Gastrocnemius medialis (tissue), 4 donors: ENCODE measurements at regions not wholly inside any gene's neighbourhood (a gene's known extent, or its start where the extent isn't known, plus 50 kb on each side); places are given as distances from the start of the nearest gene placed in this dataset.

ENCODE experiments used
- POLR2A ChIP-seq, 2 donors: fragments of 450-650 bp; IDR thresholded peaks; one replicate each; pipeline ENCODE4 v1.6.1; 2017; ENCODE audit warnings: antibody characterized with exemption in 2 of 2, mild to moderate bottlenecking in 2 of 2, moderate library complexity in 2 of 2
- TF ChIP-seq, protein P1 (sequence below), 5 experiments: fragments of 450-650 bp in 3 of 5; fragments of 200-600 bp in 2 of 5; sonication (generic) in 2 of 5; IDR thresholded peaks in 4 of 5; conservative IDR thresholded peaks in 1 of 5; 1 replicate in 4 of 5; 2 replicates in 1 of 5; pipeline ENCODE4 v1.5.1; 2016 to 2019; ENCODE audit warnings: antibody characterized with exemption in 5 of 5, mild to moderate bottlenecking in 3 of 5, moderate library complexity in 3 of 5

DNA sequence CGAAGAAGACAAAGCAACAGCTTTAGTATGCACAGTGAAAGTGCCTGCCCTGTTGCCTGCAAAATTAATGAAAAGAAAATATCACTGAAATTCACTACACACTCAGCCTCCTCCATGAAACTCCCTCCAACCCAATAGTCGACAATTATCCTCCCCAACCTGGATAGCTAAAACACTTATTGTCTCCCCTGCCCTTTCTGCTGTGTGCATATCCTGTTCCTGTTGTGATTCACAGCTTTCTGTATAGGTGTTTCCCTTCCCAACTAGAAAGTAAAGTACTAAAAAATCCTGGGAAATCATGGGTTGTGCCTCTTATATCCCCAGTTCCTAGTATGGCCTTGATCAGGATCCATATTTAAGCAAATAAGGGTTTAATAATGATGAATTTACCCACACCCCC, 412.1 kb downstream of the LTN1 start:
- TF ChIP-seq, protein P1, sequence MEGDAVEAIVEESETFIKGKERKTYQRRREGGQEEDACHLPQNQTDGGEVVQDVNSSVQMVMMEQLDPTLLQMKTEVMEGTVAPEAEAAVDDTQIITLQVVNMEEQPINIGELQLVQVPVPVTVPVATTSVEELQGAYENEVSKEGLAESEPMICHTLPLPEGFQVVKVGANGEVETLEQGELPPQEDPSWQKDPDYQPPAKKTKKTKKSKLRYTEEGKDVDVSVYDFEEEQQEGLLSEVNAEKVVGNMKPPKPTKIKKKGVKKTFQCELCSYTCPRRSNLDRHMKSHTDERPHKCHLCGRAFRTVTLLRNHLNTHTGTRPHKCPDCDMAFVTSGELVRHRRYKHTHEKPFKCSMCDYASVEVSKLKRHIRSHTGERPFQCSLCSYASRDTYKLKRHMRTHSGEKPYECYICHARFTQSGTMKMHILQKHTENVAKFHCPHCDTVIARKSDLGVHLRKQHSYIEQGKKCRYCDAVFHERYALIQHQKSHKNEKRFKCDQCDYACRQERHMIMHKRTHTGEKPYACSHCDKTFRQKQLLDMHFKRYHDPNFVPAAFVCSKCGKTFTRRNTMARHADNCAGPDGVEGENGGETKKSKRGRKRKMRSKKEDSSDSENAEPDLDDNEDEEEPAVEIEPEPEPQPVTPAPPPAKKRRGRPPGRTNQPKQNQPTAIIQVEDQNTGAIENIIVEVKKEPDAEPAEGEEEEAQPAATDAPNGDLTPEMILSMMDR (IDR thresholded peaks at IDR 0.05 in 4 of 5, conservative IDR thresholded peaks at IDR 0.05 in 1 of 5): no peak
- TF ChIP-seq POLR2A (IDR thresholded peaks at IDR 0.05): no peak
